ENCODE measurements at regions not wholly inside any gene's neighbourhood (a gene's known extent, or its start where the extent isn't known, plus 50 kb on each side); places are given as distances from the start of the nearest gene placed in this dataset.

DNA sequence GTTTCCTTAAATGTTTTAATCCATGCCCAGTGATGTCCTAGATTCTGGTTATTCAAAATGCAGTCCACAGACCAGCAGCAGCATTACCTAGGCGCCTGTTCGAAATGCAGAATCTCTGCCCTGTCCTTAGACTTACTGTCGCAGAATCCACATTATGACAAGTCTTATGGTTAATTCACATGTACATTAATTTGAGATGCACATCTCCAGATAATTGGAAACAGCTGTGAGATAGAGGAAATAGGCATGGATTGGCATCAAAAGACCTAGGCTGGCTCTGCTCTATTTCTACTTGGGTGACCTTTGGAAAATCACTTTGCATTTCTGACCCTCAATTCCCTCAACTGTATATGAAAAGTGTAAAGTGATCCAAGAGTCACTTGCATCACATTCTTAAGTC lies 700.7 kb downstream of the DIAPH3 start:
- TF ChIP-seq EZH2phosphoT487 (IDR thresholded peaks at IDR 0.05; ENCODE audit: borderline replicate concordance, low read length), result no peak
- TF ChIP-seq, protein P1, sequence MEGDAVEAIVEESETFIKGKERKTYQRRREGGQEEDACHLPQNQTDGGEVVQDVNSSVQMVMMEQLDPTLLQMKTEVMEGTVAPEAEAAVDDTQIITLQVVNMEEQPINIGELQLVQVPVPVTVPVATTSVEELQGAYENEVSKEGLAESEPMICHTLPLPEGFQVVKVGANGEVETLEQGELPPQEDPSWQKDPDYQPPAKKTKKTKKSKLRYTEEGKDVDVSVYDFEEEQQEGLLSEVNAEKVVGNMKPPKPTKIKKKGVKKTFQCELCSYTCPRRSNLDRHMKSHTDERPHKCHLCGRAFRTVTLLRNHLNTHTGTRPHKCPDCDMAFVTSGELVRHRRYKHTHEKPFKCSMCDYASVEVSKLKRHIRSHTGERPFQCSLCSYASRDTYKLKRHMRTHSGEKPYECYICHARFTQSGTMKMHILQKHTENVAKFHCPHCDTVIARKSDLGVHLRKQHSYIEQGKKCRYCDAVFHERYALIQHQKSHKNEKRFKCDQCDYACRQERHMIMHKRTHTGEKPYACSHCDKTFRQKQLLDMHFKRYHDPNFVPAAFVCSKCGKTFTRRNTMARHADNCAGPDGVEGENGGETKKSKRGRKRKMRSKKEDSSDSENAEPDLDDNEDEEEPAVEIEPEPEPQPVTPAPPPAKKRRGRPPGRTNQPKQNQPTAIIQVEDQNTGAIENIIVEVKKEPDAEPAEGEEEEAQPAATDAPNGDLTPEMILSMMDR (IDR thresholded peaks at IDR 0.05; ENCODE audit: low read depth, low read length, poor library complexity, severe bottlenecking), result no peak
- H3K4me2 ChIP-seq (ENCODE audit: low read length), result no peak overlapping the region
- H3F3A ChIP-seq (ENCODE audit: control insufficient read depth, insufficient read depth), result no peaks in the 10 kb centered on the region
- no peaks in the 10 kb centered on the region for H3K79me2 ChIP-seq (ENCODE audit: control insufficient read depth, low read length)
- no peaks in the 10 kb centered on the region for H3K27me3 ChIP-seq (ENCODE audit: control insufficient read depth, low read length)
- no peak overlapping the region for H3K4me3 ChIP-seq (ENCODE audit: low read length)
- H3K27ac ChIP-seq (ENCODE audit: low read depth, low read length), result no peak overlapping the region
- H3K36me3 ChIP-seq (ENCODE audit: control insufficient read depth, low read length), result no peaks in the 10 kb centered on the region
- H4K20me1 ChIP-seq (ENCODE audit: control insufficient read depth, insufficient read depth, low read depth, low read length), result no peaks in the 10 kb centered on the region
- no peaks in the 10 kb centered on the region for H3K4me1 ChIP-seq (ENCODE audit: control insufficient read depth, low read length)
- H3K9me2 ChIP-seq (replicated peaks; ENCODE audit: control insufficient read depth, low read length), result no peaks in the 10 kb centered on the region
- H3K9me3 ChIP-seq (ENCODE audit: control insufficient read depth, insufficient read depth, low read length), result no peaks in the 10 kb centered on the region

DNA sequence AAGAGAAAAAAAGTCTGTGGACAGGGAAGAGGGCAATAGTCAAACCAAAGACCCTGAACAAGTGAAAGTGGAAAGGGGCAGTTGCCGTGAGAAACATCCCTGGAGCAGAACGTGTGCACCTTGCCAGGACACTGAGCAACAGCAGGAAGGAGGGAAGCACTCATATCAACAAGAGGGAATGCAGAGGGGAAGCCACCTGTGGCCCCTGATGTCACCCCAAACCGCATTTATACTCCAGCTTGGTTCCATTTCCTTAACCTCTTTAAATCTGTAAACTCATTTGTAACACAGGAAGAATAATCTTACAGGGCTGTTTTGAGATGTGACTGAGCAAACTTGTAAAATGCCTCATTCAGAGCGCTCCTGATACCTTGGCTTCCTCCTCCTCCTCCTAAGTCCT lies 698.8 kb downstream of the DIAPH3 start:
- Histone ChIP-seq H3F3A (ENCODE audit: control insufficient read depth, insufficient read depth) (no peaks in the 10 kb centered on the region), H4K20me1 (ENCODE audit: control insufficient read depth, insufficient read depth, low read depth, low read length) (no peaks in the 10 kb centered on the region), H3K4me2 (ENCODE audit: low read length) (no peak overlapping the region), H3K9me2 (replicated peaks; ENCODE audit: control insufficient read depth, low read length) (no peaks in the 10 kb centered on the region), H3K9me3 (ENCODE audit: control insufficient read depth, insufficient read depth, low read length) (no peaks in the 10 kb centered on the region), H3K27ac (ENCODE audit: low read depth, low read length) (no peak overlapping the region), H3K27me3 (ENCODE audit: control insufficient read depth, low read length) (no peaks in the 10 kb centered on the region), H3K79me2 (ENCODE audit: control insufficient read depth, low read length) (no peaks in the 10 kb centered on the region), H3K36me3 (ENCODE audit: control insufficient read depth, low read length) (no peaks in the 10 kb centered on the region), H3K4me1 (ENCODE audit: control insufficient read depth, low read length) (no peaks in the 10 kb centered on the region), H3K4me3 (ENCODE audit: low read length) (no peak overlapping the region)
- TF ChIP-seq EZH2phosphoT487 (IDR thresholded peaks at IDR 0.05; ENCODE audit: borderline replicate concordance, low read length), result no peak
- TF ChIP-seq, protein P1 (IDR thresholded peaks at IDR 0.05; ENCODE audit: low read depth, low read length, poor library complexity, severe bottlenecking), result no peak

DNA sequence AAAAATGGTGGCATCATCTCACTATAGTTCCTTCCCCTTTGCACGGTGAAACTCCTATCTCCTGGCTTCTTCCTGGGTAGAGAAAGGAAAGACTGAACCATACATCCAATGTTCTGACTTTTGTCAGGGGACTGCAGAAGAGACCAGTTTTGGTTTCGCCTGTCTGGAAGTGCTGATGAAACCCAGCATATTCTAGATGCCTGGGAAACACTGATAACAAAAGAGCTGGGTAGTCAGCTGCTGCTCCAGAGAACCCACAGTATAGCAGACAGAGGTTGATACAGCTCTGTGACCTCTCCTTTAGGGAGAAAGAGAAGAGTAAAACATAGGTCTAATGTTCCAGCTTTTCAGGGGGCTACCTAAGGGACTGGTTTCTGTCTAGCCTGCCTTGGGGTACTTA lies 695.3 kb downstream of the DIAPH3 start:
- Histone ChIP-seq H3K27me3 (ENCODE audit: control insufficient read depth, low read length) (no peaks in the 10 kb centered on the region), H3K36me3 (ENCODE audit: control insufficient read depth, low read length) (no peaks in the 10 kb centered on the region), H4K20me1 (ENCODE audit: control insufficient read depth, insufficient read depth, low read depth, low read length) (no peaks in the 10 kb centered on the region), H3K9me3 (ENCODE audit: control insufficient read depth, insufficient read depth, low read length) (no peaks in the 10 kb centered on the region), H3K4me1 (ENCODE audit: control insufficient read depth, low read length) (no peaks in the 10 kb centered on the region), H3K4me3 (ENCODE audit: low read length) (no peak overlapping the region), H3F3A (ENCODE audit: control insufficient read depth, insufficient read depth) (no peaks in the 10 kb centered on the region), H3K4me2 (ENCODE audit: low read length) (no peak overlapping the region), H3K9me2 (replicated peaks; ENCODE audit: control insufficient read depth, low read length) (no peaks in the 10 kb centered on the region), H3K27ac (ENCODE audit: low read depth, low read length) (no peak overlapping the region), H3K79me2 (ENCODE audit: control insufficient read depth, low read length) (no peaks in the 10 kb centered on the region)
- TF ChIP-seq, protein P1 (IDR thresholded peaks at IDR 0.05; ENCODE audit: low read depth, low read length, poor library complexity, severe bottlenecking), result no peak
- no peak for TF ChIP-seq EZH2phosphoT487 (IDR thresholded peaks at IDR 0.05; ENCODE audit: borderline replicate concordance, low read length)

DNA sequence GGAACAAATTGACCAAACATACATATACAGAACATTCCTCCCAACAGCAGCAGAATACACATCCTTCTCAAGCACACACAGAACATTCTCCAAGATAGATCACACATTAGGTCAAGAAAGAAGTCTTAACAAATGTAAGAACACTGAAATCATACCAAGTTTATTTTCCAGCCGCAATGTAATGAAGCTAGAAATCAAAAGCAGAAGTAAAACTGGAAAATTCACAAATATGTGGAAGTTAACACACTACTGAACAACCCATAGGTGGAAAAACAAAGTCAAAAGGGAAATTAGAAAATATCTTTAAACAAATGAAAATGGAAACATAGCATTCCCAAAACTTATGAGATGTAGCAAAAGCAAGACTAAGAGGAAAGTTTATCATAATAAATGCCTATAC lies 692.6 kb downstream of the DIAPH3 start:
- H3K79me2 ChIP-seq (ENCODE audit: control insufficient read depth, low read length), result no peaks in the 10 kb centered on the region
- H3K27me3 ChIP-seq (ENCODE audit: control insufficient read depth, low read length), result no peaks in the 10 kb centered on the region
- H3K4me2 ChIP-seq (ENCODE audit: low read length), result no peak overlapping the region
- no peak overlapping the region for H3K4me3 ChIP-seq (ENCODE audit: low read length)
- H3K9me2 ChIP-seq (replicated peaks; ENCODE audit: control insufficient read depth, low read length), result no peaks in the 10 kb centered on the region
- no peak overlapping the region for H3K27ac ChIP-seq (ENCODE audit: low read depth, low read length)
- H4K20me1 ChIP-seq (ENCODE audit: control insufficient read depth, insufficient read depth, low read depth, low read length), result no peaks in the 10 kb centered on the region
- no peaks in the 10 kb centered on the region for H3F3A ChIP-seq (ENCODE audit: control insufficient read depth, insufficient read depth)
- H3K4me1 ChIP-seq (ENCODE audit: control insufficient read depth, low read length), result no peaks in the 10 kb centered on the region
- no peak for TF ChIP-seq EZH2phosphoT487 (IDR thresholded peaks at IDR 0.05; ENCODE audit: borderline replicate concordance, low read length)
- TF ChIP-seq, protein P1 (IDR thresholded peaks at IDR 0.05; ENCODE audit: low read depth, low read length, poor library complexity, severe bottlenecking), result no peak
- no peaks in the 10 kb centered on the region for H3K36me3 ChIP-seq (ENCODE audit: control insufficient read depth, low read length)
- no peaks in the 10 kb centered on the region for H3K9me3 ChIP-seq (ENCODE audit: control insufficient read depth, insufficient read depth, low read length)

All from DOHH2 (cell line).